Activated T-helper 1 cell treated with anti-CD3 and anti-CD28 coated beads, Interleukin-12 subunit alpha, Interleukin-12 subunit beta, Interleukin-2, Interleukin-4 antibody, amounts not matched to agents 30 ng/mL and 10 ng/mL and 1 ng/mL, durations not matched to agents 14 hours and 24 hours and 36 hours (primary cell): ENCODE measurements at regions not wholly inside any gene's neighbourhood (a gene's known extent, or its start where the extent isn't known, plus 50 kb on each side); places are given as distances from the start of the nearest gene placed in this dataset.
"Not testable (repeated sequence)": the region's sequence is repeated elsewhere in the genome, so short reads cannot be mapped to it uniquely, and the experiment has no call there.

Experiments
- DNase-seq: peaks from one replicate; pipeline ENCODE4 v3.0.0; 2021; ENCODE audit warnings: low spot score
- H3K27ac Mint-ChIP-seq: one replicate; pipeline ENCODE4 v1.8.0; 2021; ENCODE audit warnings: mild to moderate bottlenecking, mixed read lengths
- H3K27me3 Mint-ChIP-seq: one replicate; pipeline ENCODE4 v1.8.0; 2022; ENCODE audit warnings: mild to moderate bottlenecking, moderate library complexity, mixed read lengths; ENCODE audit not compliant: insufficient read depth
- H3K36me3 Mint-ChIP-seq: one replicate; pipeline ENCODE4 v1.8.0; 2021; ENCODE audit warnings: low read depth, mixed read lengths
- H3K4me1 Mint-ChIP-seq: one replicate; pipeline ENCODE4 v1.8.0; 2021; ENCODE audit warnings: low read depth, mixed read lengths
- H3K4me3 Mint-ChIP-seq: one replicate; pipeline ENCODE4 v1.8.0; 2021; ENCODE audit warnings: mild to moderate bottlenecking, moderate library complexity, mixed read lengths
- H3K9me3 Mint-ChIP-seq: one replicate; pipeline ENCODE4 v1.8.0; 2021; ENCODE audit warnings: mixed read lengths
- intact Hi-C: fragments of 100-400 bp; cut with micrococcal nuclease; formaldehyde crosslinking; loops from one replicate; pipeline ENCODE4 v1.15.1; 2024

GRCh38 chr2:16058256-16058655 is 117.9 kb downstream of the MYCN start:
- H3K36me3 Mint-ChIP-seq = no peaks in the 10 kb centered on the region
- no peaks in the 10 kb centered on the region for H3K4me1 Mint-ChIP-seq
- DNase-seq = no peak
- peaks cover 13% of the 10 kb centered on the region for H3K9me3 Mint-ChIP-seq
- no peak overlapping the region for H3K27ac Mint-ChIP-seq
- intact Hi-C loops = no loop called here
- no peaks in the 10 kb centered on the region for H3K27me3 Mint-ChIP-seq
- no peak overlapping the region for H3K4me3 Mint-ChIP-seq

GRCh38 chr2:16057661-16058060 is 117.3 kb downstream of the MYCN start:
- Mint-ChIP-seq H3K4me1 (no peaks in the 10 kb centered on the region), H3K27me3 (no peaks in the 10 kb centered on the region), H3K27ac (no peak overlapping the region), H3K4me3 (no peak overlapping the region), H3K36me3 (no peaks in the 10 kb centered on the region), H3K9me3 (peaks cover 8% of the 10 kb centered on the region)
- intact Hi-C loops = no loop called here
- DNase-seq = no peak

- H3K36me3 Mint-ChIP-seq = no peaks in the 10 kb centered on the region
- H3K9me3 Mint-ChIP-seq = no peaks in the 10 kb centered on the region
Measured at GRCh38 chr2:16055848-16056580, 115.7 kb downstream of the MYCN start.

GRCh38 chr2:16053437-16054257 is 113.3 kb downstream of the MYCN start:
- intact Hi-C loops = no loop called here
- H3K36me3 Mint-ChIP-seq = no peaks in the 10 kb centered on the region
- no peaks in the 10 kb centered on the region for H3K9me3 Mint-ChIP-seq
- H3K27ac Mint-ChIP-seq = no peak overlapping the region
- DNase-seq = no peak
- no peaks in the 10 kb centered on the region for H3K27me3 Mint-ChIP-seq
- H3K4me3 Mint-ChIP-seq = no peak overlapping the region
- no peaks in the 10 kb centered on the region for H3K4me1 Mint-ChIP-seq

More at GRCh38 chr2:16055848-16056580, 115.7 kb downstream of the MYCN start:
- Mint-ChIP-seq H3K27me3 (no peaks in the 10 kb centered on the region), H3K27ac (no peak overlapping the region), H3K4me1 (no peaks in the 10 kb centered on the region), H3K4me3 (no peak overlapping the region)
- DNase-seq = no peak
- intact Hi-C loops = no loop called here

- H3K27ac Mint-ChIP-seq, DNase-seq, intact Hi-C loops, H3K9me3 Mint-ChIP-seq, H3K36me3 Mint-ChIP-seq, H3K27me3 Mint-ChIP-seq, H3K4me1 Mint-ChIP-seq, H3K4me3 Mint-ChIP-seq: not testable (repeated sequence)
Measured at GRCh38 chr2:16052571-16053052, 112.3 kb downstream of the MYCN start.

GRCh38 chr2:16051841-16052564 is 111.7 kb downstream of the MYCN start:
- Mint-ChIP-seq H3K36me3 (no peaks in the 10 kb centered on the region), H3K27me3 (no peaks in the 10 kb centered on the region), H3K9me3 (no peaks in the 10 kb centered on the region)

GRCh38 chr2:16050908-16051489 is 110.6 kb downstream of the MYCN start:
- intact Hi-C loops = no loop called here
- no peak overlapping the region for H3K4me3 Mint-ChIP-seq
- no peaks in the 10 kb centered on the region for H3K27me3 Mint-ChIP-seq
- no peaks in the 10 kb centered on the region for H3K36me3 Mint-ChIP-seq
- no peaks in the 10 kb centered on the region for H3K4me1 Mint-ChIP-seq
- no peaks in the 10 kb centered on the region for H3K9me3 Mint-ChIP-seq
- no peak for DNase-seq
- H3K27ac Mint-ChIP-seq = no peak overlapping the region

More at GRCh38 chr2:16051841-16052564, 111.7 kb downstream of the MYCN start:
- Mint-ChIP-seq H3K27ac (no peak overlapping the region), H3K4me3 (no peak overlapping the region), H3K4me1 (no peaks in the 10 kb centered on the region)
- DNase-seq = no peak
- intact Hi-C loops = no loop called here

GRCh38 chr2:16050261-16050907 is 110.0 kb downstream of the MYCN start:
- intact Hi-C loops = no loop called here
- Mint-ChIP-seq H3K27ac (no peak overlapping the region), H3K27me3 (no peaks in the 10 kb centered on the region), H3K4me3 (no peak overlapping the region), H3K36me3 (no peaks in the 10 kb centered on the region), H3K9me3 (no peaks in the 10 kb centered on the region), H3K4me1 (no peaks in the 10 kb centered on the region)
- no peak for DNase-seq

- no peak for DNase-seq
- no peaks in the 10 kb centered on the region for H3K4me1 Mint-ChIP-seq
- H3K27ac Mint-ChIP-seq = no peak overlapping the region
- H3K27me3 Mint-ChIP-seq = no peaks in the 10 kb centered on the region
- no peak overlapping the region for H3K4me3 Mint-ChIP-seq
- no peaks in the 10 kb centered on the region for H3K36me3 Mint-ChIP-seq
- H3K9me3 Mint-ChIP-seq = no peaks in the 10 kb centered on the region
- intact Hi-C loops = no loop called here
Measured at GRCh38 chr2:16049406-16049805, 109.1 kb downstream of the MYCN start.

GRCh38 chr2:16048466-16048865 is 108.1 kb downstream of the MYCN start:
- Mint-ChIP-seq H3K9me3 (no peaks in the 10 kb centered on the region), H3K27ac (no peak overlapping the region), H3K4me1 (no peaks in the 10 kb centered on the region), H3K27me3 (no peaks in the 10 kb centered on the region), H3K4me3 (no peak overlapping the region), H3K36me3 (no peaks in the 10 kb centered on the region)
- no peak for DNase-seq
- intact Hi-C loops = no loop called here

- H3K4me3 Mint-ChIP-seq = no peak overlapping the region
- no peak overlapping the region for H3K27ac Mint-ChIP-seq
- no peaks in the 10 kb centered on the region for H3K4me1 Mint-ChIP-seq
Measured at GRCh38 chr2:16047701-16048100, 107.4 kb downstream of the MYCN start.

GRCh38 chr2:16046649-16047048 is 106.3 kb downstream of the MYCN start:
- no peaks in the 10 kb centered on the region for H3K36me3 Mint-ChIP-seq
- intact Hi-C loops = no loop called here
- no peak overlapping the region for H3K27ac Mint-ChIP-seq
- no peaks in the 10 kb centered on the region for H3K9me3 Mint-ChIP-seq
- no peak overlapping the region for H3K4me3 Mint-ChIP-seq
- DNase-seq = no peak
- peaks cover 2% of the 10 kb centered on the region for H3K27me3 Mint-ChIP-seq
- no peaks in the 10 kb centered on the region for H3K4me1 Mint-ChIP-seq

More at GRCh38 chr2:16047701-16048100, 107.4 kb downstream of the MYCN start:
- DNase-seq = no peak
- Mint-ChIP-seq H3K36me3 (no peaks in the 10 kb centered on the region), H3K27me3 (no peaks in the 10 kb centered on the region), H3K9me3 (no peaks in the 10 kb centered on the region)
- intact Hi-C loops = no loop called here
